ENCODE measurements at regions not wholly inside any gene's neighbourhood (a gene's known extent, or its start where the extent isn't known, plus 50 kb on each side); places are given as distances from the start of the nearest gene placed in this dataset.

- intact Hi-C loops (cut with DNase I; ENCODE audit: low total_unique reads) = no loop called here
- H3K36me3 ChIP-seq (ENCODE audit: low read depth, missing control alignments) = no peaks in the 10 kb centered on the region
- TF ChIP-seq, protein P1, sequence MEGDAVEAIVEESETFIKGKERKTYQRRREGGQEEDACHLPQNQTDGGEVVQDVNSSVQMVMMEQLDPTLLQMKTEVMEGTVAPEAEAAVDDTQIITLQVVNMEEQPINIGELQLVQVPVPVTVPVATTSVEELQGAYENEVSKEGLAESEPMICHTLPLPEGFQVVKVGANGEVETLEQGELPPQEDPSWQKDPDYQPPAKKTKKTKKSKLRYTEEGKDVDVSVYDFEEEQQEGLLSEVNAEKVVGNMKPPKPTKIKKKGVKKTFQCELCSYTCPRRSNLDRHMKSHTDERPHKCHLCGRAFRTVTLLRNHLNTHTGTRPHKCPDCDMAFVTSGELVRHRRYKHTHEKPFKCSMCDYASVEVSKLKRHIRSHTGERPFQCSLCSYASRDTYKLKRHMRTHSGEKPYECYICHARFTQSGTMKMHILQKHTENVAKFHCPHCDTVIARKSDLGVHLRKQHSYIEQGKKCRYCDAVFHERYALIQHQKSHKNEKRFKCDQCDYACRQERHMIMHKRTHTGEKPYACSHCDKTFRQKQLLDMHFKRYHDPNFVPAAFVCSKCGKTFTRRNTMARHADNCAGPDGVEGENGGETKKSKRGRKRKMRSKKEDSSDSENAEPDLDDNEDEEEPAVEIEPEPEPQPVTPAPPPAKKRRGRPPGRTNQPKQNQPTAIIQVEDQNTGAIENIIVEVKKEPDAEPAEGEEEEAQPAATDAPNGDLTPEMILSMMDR (IDR thresholded peaks at IDR 0.05) = no peak
- TF ChIP-seq POLR2A (IDR thresholded peaks at IDR 0.05) = no peak
- no peak overlapping the region for H3K4me3 ChIP-seq
- no peak overlapping the region for H3K27ac ChIP-seq
- no peaks in the 10 kb centered on the region for H3K4me1 ChIP-seq
- no peaks in the 10 kb centered on the region for H3K27me3 ChIP-seq
- DNase-seq = no peak
- H3K9me3 ChIP-seq = no peaks in the 10 kb centered on the region
- WGBS, 2 donors = 79 to 84% methylated on average over 1 of the region's 1 CpG
Measured at GRCh38 chr4:45925809-45926208, 198.0 kb downstream of the GABRG1 start.

DNA sequence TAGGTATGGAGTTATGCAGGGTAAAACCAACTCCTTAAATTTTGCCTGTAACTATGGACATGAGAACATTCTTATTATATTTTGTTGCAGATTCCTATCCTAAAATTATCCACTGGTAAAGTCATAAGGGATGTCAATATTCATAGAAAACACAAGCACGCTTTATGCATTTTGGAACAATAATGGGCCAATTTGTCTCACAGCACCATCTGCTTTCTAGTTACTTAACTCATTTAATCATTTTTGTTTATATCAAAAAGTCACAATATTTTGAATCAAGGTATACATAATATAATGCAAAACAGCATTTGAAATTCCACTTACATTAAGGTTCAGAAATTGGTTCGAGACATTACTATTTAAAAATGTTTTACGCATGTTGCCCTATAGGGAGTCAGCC, 203.0 kb downstream of the GABRG1 start:
- WGBS, 2 donors = 88% methylated on average over 3 of the region's 3 CpGs
- H3K4me1 ChIP-seq = no peaks in the 10 kb centered on the region
- H3K27me3 ChIP-seq = no peaks in the 10 kb centered on the region
- H3K9me3 ChIP-seq = no peaks in the 10 kb centered on the region
- TF ChIP-seq, protein P1 (IDR thresholded peaks at IDR 0.05) = no peak
- no peak for TF ChIP-seq POLR2A (IDR thresholded peaks at IDR 0.05)
- H3K4me3 ChIP-seq = no peak overlapping the region
- intact Hi-C loops (cut with DNase I; ENCODE audit: low total_unique reads) = no loop called here
- no peaks in the 10 kb centered on the region for H3K36me3 ChIP-seq (ENCODE audit: low read depth, missing control alignments)
- no peak overlapping the region for H3K27ac ChIP-seq
- no peak for DNase-seq

DNA sequence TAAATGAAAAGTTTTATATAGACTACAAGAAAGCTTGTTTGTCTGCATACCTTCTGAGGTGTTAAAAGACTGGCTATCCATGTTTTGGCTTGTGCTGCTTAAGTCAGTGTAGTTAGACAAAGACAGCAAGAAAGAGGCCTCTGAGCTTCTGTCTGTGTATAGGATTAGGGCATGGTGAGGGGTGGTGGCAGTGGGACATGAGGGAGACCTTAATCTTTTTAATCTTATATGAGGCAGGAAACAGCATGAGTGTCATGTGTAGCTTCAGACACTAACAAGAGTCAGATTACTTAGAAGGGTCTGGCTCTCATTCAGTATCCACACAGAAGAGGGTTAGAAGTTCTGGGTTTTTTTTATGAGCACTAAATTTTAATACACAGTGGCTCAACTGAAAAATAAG, 213.3 kb downstream of the GABRG1 start:
- Histone ChIP-seq H3K4me1 (no peaks in the 10 kb centered on the region), H3K36me3 (ENCODE audit: low read depth, missing control alignments) (no peaks in the 10 kb centered on the region), H3K9me3 (no peaks in the 10 kb centered on the region), H3K27ac (no peak overlapping the region), H3K4me3 (no peak overlapping the region), H3K27me3 (no peaks in the 10 kb centered on the region)
- no peak for TF ChIP-seq POLR2A (IDR thresholded peaks at IDR 0.05)
- TF ChIP-seq, protein P1 (IDR thresholded peaks at IDR 0.05) = no peak
- intact Hi-C loops (cut with DNase I; ENCODE audit: low total_unique reads) = no loop called here
- no peak for DNase-seq

- TF ChIP-seq POLR2A (IDR thresholded peaks at IDR 0.05) = no peak
- TF ChIP-seq, protein P1 (IDR thresholded peaks at IDR 0.05) = no peak
- no peak for DNase-seq
- WGBS, 2 donors = 73 to 79% methylated on average over 4 of the region's 4 CpGs
- H3K4me3 ChIP-seq = no peak overlapping the region
- no peaks in the 10 kb centered on the region for H3K4me1 ChIP-seq
- H3K36me3 ChIP-seq (ENCODE audit: low read depth, missing control alignments) = no peaks in the 10 kb centered on the region
- H3K27ac ChIP-seq = no peak overlapping the region
- no peaks in the 10 kb centered on the region for H3K9me3 ChIP-seq
- intact Hi-C loops (cut with DNase I; ENCODE audit: low total_unique reads) = no loop called here
- no peaks in the 10 kb centered on the region for H3K27me3 ChIP-seq
Measured at GRCh38 chr4:45897946-45898585, 225.8 kb downstream of the GABRG1 start.

GRCh38 chr4:45883421-45883820, 240.4 kb downstream of the GABRG1 start:
- no peaks in the 10 kb centered on the region for H3K36me3 ChIP-seq (ENCODE audit: low read depth, missing control alignments)
- 86 to 93% methylated on average over 1 of the region's 1 CpG for WGBS, 2 donors
- no peaks in the 10 kb centered on the region for H3K4me1 ChIP-seq
- H3K27me3 ChIP-seq = no peaks in the 10 kb centered on the region
- H3K27ac ChIP-seq = no peak overlapping the region
- TF ChIP-seq POLR2A (IDR thresholded peaks at IDR 0.05) = no peak
- TF ChIP-seq, protein P1 (IDR thresholded peaks at IDR 0.05) = no peak
- no peak overlapping the region for H3K4me3 ChIP-seq
- no peak for DNase-seq
- intact Hi-C loops (cut with DNase I; ENCODE audit: low total_unique reads) = no loop called here
- no peaks in the 10 kb centered on the region for H3K9me3 ChIP-seq
